ENCODE measurements at regions not wholly inside any gene's neighbourhood (a gene's known extent, or its start where the extent isn't known, plus 50 kb on each side); places are given as distances from the start of the nearest gene placed in this dataset.

GRCh38 chr6:147891671-147892070, 383.2 kb downstream of the SAMD5 start:
- Histone ChIP-seq H3K36me3 (no peaks in the 10 kb centered on the region), H3K4me3 (no peak overlapping the region), H3K4me1 (no peaks in the 10 kb centered on the region), H3K27ac (no peak overlapping the region), H3K27me3 (peaks cover 0 to 2% (median 0%) of the 10 kb centered on the region in 4 donors), H3K9me3 (peaks cover 0 to 12% (median 0%) of the 10 kb centered on the region in 3 donors)
- intact Hi-C loops (cut with DNase I), result no loop called here
- TF ChIP-seq POLR2A (IDR thresholded peaks at IDR 0.05), result no peak
- no peak for TF ChIP-seq CTCF (IDR thresholded peaks at IDR 0.05)
- DNase-seq, result no peak
- WGBS, 2 donors, result 69 to 86% methylated on average over 8 of the region's 8 CpGs

GRCh38 chr6:147892476-147892875, 384.0 kb downstream of the SAMD5 start:
- no peaks in the 10 kb centered on the region for H3K36me3 ChIP-seq
- 74% methylated on average over 3 of the region's 3 CpGs for WGBS, 2 donors
- no peaks in the 10 kb centered on the region for H3K4me1 ChIP-seq
- no peaks in the 10 kb centered on the region for H3K27me3 ChIP-seq
- TF ChIP-seq CTCF (IDR thresholded peaks at IDR 0.05), result no peak
- no peak for TF ChIP-seq POLR2A (IDR thresholded peaks at IDR 0.05)
- no peak overlapping the region for H3K27ac ChIP-seq
- H3K9me3 ChIP-seq, result peaks cover 0 to 6% (median 0%) of the 10 kb centered on the region in 3 donors
- DNase-seq, result no peak
- H3K4me3 ChIP-seq, result no peak overlapping the region
- intact Hi-C loops (cut with DNase I), result no loop called here

GRCh38 chr6:147895272-147895671, 386.8 kb downstream of the SAMD5 start:
- no peaks in the 10 kb centered on the region for H3K27me3 ChIP-seq
- no peak overlapping the region for H3K4me3 ChIP-seq
- H3K36me3 ChIP-seq, result no peaks in the 10 kb centered on the region
- TF ChIP-seq POLR2A (IDR thresholded peaks at IDR 0.05) (no peak), CTCF (IDR thresholded peaks at IDR 0.05) (no peak)
- no peaks in the 10 kb centered on the region for H3K9me3 ChIP-seq
- 88 to 90% methylated on average over 4 of the region's 4 CpGs for WGBS, 2 donors
- H3K4me1 ChIP-seq, result no peaks in the 10 kb centered on the region
- H3K27ac ChIP-seq, result no peak overlapping the region
- intact Hi-C loops (cut with DNase I), result no loop called here
- no peak for DNase-seq

GRCh38 chr6:147900247-147900830, 391.8 kb downstream of the SAMD5 start:
- DNase-seq, result no peak
- TF ChIP-seq CTCF (IDR thresholded peaks at IDR 0.05), result no peak
- no peak for TF ChIP-seq POLR2A (IDR thresholded peaks at IDR 0.05)
- Histone ChIP-seq H3K27me3 (no peaks in the 10 kb centered on the region), H3K36me3 (no peaks in the 10 kb centered on the region), H3K27ac (no peak overlapping the region), H3K4me3 (no peak overlapping the region), H3K4me1 (no peaks in the 10 kb centered on the region), H3K9me3 (no peaks in the 10 kb centered on the region)
- 84 to 88% methylated on average over 12 of the region's 12 CpGs for WGBS, 2 donors
- intact Hi-C loops (cut with DNase I), result no loop called here

- Histone ChIP-seq H3K9me3 (no peaks in the 10 kb centered on the region), H3K36me3 (no peaks in the 10 kb centered on the region), H3K4me1 (no peaks in the 10 kb centered on the region), H3K27me3 (no peaks in the 10 kb centered on the region), H3K4me3 (no peak overlapping the region), H3K27ac (no peak overlapping the region)
- DNase-seq, result no peak
- no peak for TF ChIP-seq POLR2A (IDR thresholded peaks at IDR 0.05)
- no peak for TF ChIP-seq CTCF (IDR thresholded peaks at IDR 0.05)
- intact Hi-C loops (cut with DNase I), result no loop called here
- 93 to 95% methylated on average over 4 of the region's 4 CpGs for WGBS, 2 donors
These were observed 394.8 kb downstream of the SAMD5 start for GRCh38 chr6:147903321-147903720.

All from esophagus squamous epithelium (tissue), 5 donors.